GM18519 (cell line): ENCODE measurements at regions not wholly inside any gene's neighbourhood (a gene's known extent, or its start where the extent isn't known, plus 50 kb on each side); places are given as distances from the start of the nearest gene placed in this dataset.
"Not testable (repeated sequence)": the region's sequence is repeated elsewhere in the genome, so short reads cannot be mapped to it uniquely, and the experiment has no call there.

Experiments used
- ATAC-seq: cut with Tn5 transposase; IDR thresholded peaks from one replicate; pipeline ENCODE4 v1.9.1; 2021; ENCODE audit warnings: mild to moderate bottlenecking, moderate library complexity; ENCODE audit not compliant: unreplicated experiment, low FRiP score

- ATAC-seq, result no peak
These were observed 123.3 kb upstream of the SLC1A4 start for GRCh38 chr2:64865831-64866345.

DNA sequence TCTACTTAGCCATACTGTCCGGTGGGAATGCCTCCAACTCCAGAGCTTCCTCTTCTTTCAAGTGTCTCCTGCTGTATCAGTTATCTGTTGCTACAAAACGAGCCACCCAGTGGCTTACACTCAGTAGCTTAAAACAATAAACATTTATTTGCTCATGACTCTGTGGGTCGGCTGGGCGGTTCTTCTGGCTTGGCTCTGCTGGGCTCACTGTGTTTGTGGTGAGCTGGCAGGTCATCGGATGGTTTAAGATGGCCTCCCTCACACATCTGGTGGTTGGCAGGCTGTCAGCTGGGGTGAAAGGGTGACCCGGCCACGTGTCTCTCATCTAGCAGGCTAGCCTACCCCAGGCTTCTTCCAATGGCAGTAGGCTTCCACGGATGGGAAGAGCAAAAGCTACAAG is 122.4 kb upstream of the SLC1A4 start:
- ATAC-seq, result no peak

DNA sequence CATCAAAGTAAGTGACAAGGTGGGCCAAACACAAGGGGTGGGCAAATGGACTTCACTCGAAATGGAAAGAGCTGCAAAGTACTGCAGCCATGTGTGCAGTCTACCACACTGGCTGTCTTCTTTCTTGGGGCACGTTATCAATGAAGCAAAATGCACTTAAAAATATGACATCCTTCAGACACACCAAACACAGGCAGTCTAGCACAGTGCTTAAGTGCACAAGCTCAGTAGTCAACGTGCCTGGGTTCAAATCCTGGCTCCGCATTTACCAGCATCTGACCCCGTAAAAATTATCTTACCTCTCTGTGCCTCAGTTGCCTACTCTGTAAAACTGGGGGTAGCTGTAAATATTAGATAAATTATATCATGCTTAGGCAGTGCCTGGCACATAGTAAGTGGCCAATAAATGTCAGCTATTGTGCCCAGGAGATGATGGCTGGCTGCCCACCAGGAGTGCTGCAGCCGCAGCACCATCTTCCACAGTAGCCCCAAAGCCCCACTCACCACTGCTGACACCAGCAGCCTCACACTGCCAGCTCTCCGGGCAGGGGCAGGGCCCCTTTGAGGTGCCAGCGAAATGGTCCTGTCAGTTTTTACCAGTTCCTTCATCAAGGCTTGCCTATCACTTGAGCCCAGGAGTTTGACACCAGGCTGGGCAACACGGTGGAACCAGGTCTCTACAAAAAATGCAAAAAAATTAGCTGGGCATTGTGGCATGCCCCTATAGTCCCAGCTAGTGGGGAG is 121.8 kb upstream of the SLC1A4 start:
- no peak for ATAC-seq

DNA sequence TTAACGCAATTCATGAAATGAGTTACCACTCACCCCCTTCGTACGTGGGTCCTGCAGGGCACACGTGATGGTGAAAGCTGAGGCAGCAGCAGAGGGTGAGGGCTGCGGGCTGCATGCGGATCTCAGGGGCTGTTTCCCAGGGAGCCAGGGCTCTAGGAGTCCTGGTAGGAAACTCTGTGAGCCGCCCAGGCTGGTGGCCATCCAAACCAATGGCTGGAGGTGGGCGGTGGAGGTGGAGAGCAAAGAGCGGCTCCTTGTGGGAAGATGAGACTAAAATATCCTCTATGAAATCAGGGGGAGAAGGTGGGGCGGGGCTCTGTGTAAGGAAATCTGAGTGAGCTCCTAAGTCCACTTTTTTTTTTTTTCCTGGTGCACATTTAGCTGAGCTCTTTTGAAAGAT is 120.1 kb upstream of the SLC1A4 start:
- no peak for ATAC-seq

GRCh38 chr2:64873472-64873924 is 115.7 kb upstream of the SLC1A4 start:
- ATAC-seq, result peak; percentile 57

- ATAC-seq, result no peak
These were observed 114.6 kb upstream of the SLC1A4 start for GRCh38 chr2:64874593-64874992.

GRCh38 chr2:64875368-64875767 is 113.8 kb upstream of the SLC1A4 start:
- no peak for ATAC-seq

GRCh38 chr2:64876137-64876647 is 113.0 kb upstream of the SLC1A4 start:
- ATAC-seq, result no peak

DNA sequence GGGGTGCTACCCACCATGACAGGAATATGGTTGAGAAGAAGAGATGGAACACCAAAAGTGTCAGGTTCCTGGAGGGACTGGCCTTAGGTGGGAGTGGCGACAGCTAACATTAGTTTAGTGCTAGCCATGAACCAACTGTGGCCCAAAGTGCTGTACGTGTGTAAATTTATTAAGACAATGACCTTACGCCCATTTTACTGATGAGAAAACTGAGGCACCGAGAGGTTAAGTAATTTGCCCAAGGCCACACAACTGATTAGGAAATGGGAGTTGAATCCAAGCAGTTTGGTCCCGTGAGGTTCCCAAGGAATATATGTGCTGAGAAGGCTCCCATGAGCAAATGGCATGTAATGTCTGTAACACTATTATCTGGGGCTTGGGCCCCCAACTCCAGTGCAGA is 109.5 kb upstream of the SLC1A4 start:
- ATAC-seq, result no peak

DNA sequence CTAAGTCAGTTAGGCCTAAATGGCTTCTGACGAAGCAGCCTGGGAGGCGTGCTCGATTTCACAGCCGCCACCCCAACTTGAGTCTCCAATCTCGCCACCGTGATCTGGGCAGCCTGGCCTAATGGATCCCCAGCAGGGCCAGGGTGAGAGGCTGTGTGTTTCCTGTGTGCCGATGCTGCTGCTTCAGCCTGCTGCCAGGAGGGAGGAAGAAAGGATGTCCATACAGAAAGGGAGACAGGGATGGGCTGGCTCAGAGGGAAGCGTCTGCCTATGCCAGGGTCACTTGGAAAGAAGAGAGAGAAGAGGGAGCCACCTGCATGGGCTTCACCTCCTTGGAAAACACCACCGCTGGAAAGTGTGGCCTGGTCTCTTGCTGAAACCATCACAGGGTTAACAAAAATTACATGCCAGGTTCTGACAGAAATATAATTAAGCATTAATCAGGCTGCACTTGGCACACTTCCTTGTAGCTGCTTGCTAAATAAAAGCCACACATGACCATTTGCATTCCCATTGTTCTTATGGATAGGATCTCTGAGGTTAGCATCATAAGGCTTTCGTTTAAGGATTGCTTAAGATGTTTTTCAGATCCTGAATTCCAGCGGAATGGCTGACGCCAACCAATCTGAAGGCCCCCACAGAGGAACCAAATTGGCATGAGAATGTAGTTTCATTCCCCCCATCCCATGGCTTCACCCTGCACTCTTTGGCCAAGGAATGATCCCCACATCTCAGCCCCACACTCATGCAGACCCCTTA is 108.8 kb upstream of the SLC1A4 start:
- ATAC-seq, result no peak

DNA sequence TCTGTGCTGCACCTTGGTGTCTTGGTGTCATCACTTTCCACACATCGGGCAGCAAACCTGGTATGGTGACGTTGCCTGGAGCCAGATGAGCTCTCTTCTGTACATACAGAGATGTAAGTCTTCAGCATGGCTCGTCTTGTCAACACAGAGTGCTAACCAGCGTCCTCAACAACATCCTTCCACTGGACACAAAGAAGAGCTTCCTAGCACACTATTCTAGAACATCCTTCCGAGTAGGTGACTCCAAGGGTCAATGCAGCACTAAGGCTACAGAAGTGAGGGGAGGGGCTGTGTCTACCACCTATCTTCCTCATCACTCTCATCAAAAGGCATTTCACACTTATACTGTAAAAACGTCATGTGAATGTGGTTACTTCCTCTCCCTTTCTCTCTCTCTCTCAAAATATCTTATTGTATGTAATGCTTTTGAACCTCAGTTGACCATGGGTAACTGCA is 108.1 kb upstream of the SLC1A4 start:
- ATAC-seq, result no peak

- no peak for ATAC-seq
These were observed 101.6 kb upstream of the SLC1A4 start for GRCh38 chr2:64887565-64887964.

DNA sequence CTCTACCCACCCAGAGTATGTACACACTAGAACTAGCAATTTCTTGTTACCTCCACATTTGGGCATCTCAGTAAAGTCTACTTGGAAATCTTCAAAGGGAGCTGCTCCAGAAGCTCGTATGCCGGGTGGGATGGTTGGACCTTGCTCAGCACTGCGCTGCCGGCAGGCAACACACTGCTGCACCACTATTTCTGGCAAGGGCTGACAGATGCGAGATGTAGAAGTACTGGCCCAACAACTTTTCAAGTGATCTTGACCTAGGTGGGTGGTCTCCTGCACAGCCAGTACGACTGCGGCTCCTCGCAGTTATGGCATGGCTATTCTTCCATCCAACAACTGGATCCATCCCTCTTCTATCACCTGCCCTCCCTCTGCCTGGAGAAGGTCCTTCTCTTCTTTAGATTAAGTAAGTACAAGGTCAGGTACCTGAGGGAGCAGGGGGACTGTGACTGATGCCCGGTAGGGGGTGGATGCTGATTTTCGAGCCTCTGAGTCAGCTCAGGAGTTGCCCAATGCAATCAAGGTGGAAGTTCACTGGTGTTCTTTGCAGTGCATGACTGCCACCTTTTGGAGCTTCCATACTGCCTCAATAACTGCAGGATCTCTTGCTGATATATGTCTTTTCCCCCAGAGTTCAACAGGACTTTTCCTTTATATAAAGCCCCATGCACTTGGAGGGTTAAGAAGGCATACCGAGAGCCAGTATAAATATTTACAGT is 100.4 kb upstream of the SLC1A4 start:
- ATAC-seq, result no peak

- ATAC-seq, result no peak
These were observed 99.4 kb upstream of the SLC1A4 start for GRCh38 chr2:64889803-64890202.

DNA sequence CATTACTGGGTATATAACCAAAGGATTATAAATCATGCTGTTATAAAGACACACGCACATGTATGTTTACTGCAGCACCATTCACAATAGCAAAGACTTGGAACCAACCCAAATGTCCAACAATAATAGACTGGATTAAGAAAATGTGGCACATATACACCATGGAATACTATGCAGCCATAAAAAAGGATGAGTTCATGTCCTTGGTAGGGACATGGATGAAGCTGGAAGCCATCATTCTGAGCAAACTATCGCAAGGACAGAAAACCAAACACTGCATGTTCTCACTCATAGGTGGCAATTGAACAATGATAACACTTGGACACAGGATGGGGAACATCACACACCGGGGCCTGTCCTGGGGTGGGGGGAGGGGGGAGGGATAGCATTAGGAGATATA is 92.6 kb upstream of the SLC1A4 start:
- not testable (repeated sequence) for ATAC-seq

GRCh38 chr2:64899081-64899865 is 89.9 kb upstream of the SLC1A4 start:
- ATAC-seq, result no peak

- ATAC-seq, result not testable (repeated sequence)
These were observed 89.3 kb upstream of the SLC1A4 start for GRCh38 chr2:64899876-64900275.

DNA sequence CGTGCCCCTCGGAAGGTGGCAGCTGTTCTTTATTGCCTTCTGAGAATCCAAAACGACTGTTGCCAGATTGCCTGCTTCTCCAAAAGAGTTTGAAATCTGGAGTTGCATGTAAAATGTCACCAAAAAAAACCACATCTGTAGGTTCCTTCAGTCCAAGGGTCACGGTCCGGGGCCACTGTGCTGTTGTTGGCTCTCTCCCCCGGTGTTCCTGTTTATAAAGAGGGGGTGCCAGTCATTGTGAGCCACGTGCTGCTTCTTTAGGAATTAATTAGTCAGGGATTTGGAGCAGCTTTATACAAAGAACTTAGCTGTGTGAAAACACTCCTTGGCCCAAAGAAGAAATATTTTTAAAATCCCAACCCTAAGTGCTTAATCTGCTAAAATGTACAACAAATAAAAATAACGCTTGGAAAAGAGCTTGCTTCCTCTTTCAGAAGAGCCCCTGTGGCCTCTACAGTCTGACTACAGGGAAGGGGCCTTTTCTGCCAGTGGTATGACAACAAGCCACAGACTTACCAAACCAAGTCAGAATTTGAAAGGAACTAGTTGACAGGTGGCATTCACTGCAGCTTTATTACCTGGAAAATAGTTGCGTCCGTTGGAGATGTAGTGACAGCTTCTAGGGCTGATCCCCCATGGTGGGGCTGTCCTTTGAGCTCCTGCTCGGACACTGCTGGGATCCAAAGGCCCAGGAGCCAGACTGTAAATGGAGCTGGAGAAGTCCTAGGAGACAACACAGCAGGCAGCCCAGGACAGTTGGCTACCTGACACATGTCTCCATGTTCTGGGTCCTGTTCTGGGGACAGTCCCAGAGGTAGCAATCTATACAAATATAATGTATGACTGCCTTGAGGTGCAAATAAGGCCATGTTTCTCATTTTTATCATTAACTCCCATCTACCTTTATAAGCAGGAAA is 84.5 kb upstream of the SLC1A4 start:
- no peak for ATAC-seq
